Tibial artery (tissue), 4 donors: ENCODE measurements at regions not wholly inside any gene's neighbourhood (a gene's known extent, or its start where the extent isn't known, plus 50 kb on each side); places are given as distances from the start of the nearest gene placed in this dataset.

Experiments
- DNase-seq, 2 donors: peaks; one replicate each; pipeline ENCODE4 v3.0.0-alpha.2; 2019
- H3K27ac ChIP-seq, 2 donors: fragments of 200-600 bp; sonication (generic) in 1 of 2; 1 replicate in 1 of 2; 2 replicates in 1 of 2; pipeline ENCODE4 v1.5.1; 2018 to 2019; ENCODE audit warnings: mild to moderate bottlenecking in 1 of 2
- H3K27me3 ChIP-seq, 2 donors: fragments of 200-600 bp; sonication (generic) in 1 of 2; one replicate each; pipeline versions ENCODE4 v1.5.1 to v1.6.0; 2016 to 2019
- H3K36me3 ChIP-seq, 3 donors: fragments of 200-600 bp; sonication (generic) in 2 of 3; one replicate each; pipeline ENCODE4 v1.5.1; 2016 to 2019; ENCODE audit warnings: mild to moderate bottlenecking in 2 of 3
- H3K4me1 ChIP-seq, 4 donors: fragments of 200-600 bp; sonication (generic) in 2 of 4; 1 replicate in 3 of 4; 2 replicates in 1 of 4; pipeline ENCODE4 v1.5.1; 2016 to 2019
- H3K4me3 ChIP-seq, 2 donors: fragments of 200-600 bp; sonication (generic) in 1 of 2; 1 replicate in 1 of 2; 2 replicates in 1 of 2; pipeline ENCODE4 v1.5.1; 2018 to 2019; ENCODE audit warnings: mild to moderate bottlenecking in 2 of 2
- H3K9me3 ChIP-seq, 3 donors: fragments of 200-600 bp; sonication (generic) in 1 of 3; one replicate each; pipeline ENCODE4 v1.5.1; 2016 to 2019
- CTCF ChIP-seq, 2 experiments: fragments of 200-600 bp in 1 of 2; fragments of 450-650 bp in 1 of 2; IDR thresholded peaks; one replicate each; pipeline ENCODE4 v1.5.1; 2017 to 2019; ENCODE audit warnings: antibody characterized with exemption in 2 of 2, mild to moderate bottlenecking in 1 of 2, moderate library complexity in 1 of 2
- intact Hi-C: fragments of 100-400 bp; cut with DNase I; formaldehyde crosslinking; loops from one replicate; pipeline ENCODE4 v1.15.0; 2023; ENCODE audit warnings: low total_unique reads

- Histone ChIP-seq H3K4me3 (no peak overlapping the region), H3K9me3 (no peaks in the 10 kb centered on the region), H3K36me3 (no peaks in the 10 kb centered on the region), H3K4me1 (no peaks in the 10 kb centered on the region), H3K27me3 (no peaks in the 10 kb centered on the region), H3K27ac (no peak overlapping the region)
- intact Hi-C loops = no loop called here
- no peak for DNase-seq
- TF ChIP-seq CTCF (IDR thresholded peaks at IDR 0.05) = no peak
These were observed 94.1 kb upstream of the FAM9B start for GRCh38 chrX:9127986-9128385.

DNA sequence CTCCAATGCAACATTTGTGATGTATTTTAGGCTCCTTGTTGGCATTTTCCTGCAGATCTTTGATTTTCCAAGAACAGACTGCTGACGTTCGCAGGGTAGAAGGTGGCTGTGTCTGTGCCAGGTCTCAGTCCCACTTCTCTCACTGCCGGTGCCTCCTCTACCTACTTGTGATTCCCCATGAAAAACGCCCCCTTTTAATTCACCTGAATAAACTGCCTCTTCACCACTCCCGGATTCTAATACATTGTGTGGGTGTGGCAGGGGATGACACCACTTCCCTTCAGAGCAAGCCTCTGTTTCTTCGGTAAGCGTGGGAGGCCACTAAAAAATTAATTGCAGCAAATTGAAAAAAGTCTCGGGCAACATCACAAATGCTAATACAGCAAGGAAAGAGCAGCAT, 96.1 kb upstream of the FAM9B start:
- no peak for TF ChIP-seq CTCF (IDR thresholded peaks at IDR 0.05)
- no peaks in the 10 kb centered on the region for H3K36me3 ChIP-seq
- peaks cover 0 to 10% (median 0%) of the 10 kb centered on the region in 4 donors for H3K4me1 ChIP-seq
- intact Hi-C loops = no loop called here
- DNase-seq = no peak
- H3K9me3 ChIP-seq = no peaks in the 10 kb centered on the region
- H3K4me3 ChIP-seq = no peak overlapping the region
- no peak overlapping the region for H3K27ac ChIP-seq
- no peaks in the 10 kb centered on the region for H3K27me3 ChIP-seq

DNA sequence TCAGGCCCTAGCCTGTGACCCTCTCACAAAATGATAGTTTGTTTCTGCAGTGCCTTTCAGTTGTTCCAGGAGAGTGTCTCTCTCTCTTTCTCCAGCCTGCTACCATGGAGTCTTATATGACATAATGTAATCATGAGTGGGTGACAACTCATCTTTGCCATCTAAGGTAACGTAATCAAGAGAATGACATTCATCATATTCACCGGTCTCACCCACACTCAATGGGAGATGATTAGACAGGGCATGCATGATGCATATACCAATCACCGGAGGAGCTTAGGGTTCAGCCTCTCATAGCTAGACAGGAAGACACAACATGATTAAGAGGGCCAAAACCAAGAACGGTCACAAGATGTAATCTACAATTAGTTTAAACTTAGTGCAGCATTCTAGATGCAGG, 97.1 kb upstream of the FAM9B start:
- Histone ChIP-seq H3K4me3 (no peak overlapping the region), H3K36me3 (no peaks in the 10 kb centered on the region), H3K27ac (no peak overlapping the region), H3K27me3 (no peaks in the 10 kb centered on the region), H3K9me3 (no peaks in the 10 kb centered on the region), H3K4me1 (peaks cover 0 to 19% (median 0%) of the 10 kb centered on the region in 4 donors)
- no peak for DNase-seq
- intact Hi-C loops = no loop called here
- TF ChIP-seq CTCF (IDR thresholded peaks at IDR 0.05) = no peak

- H3K4me3 ChIP-seq = no peak overlapping the region
- H3K27me3 ChIP-seq = no peaks in the 10 kb centered on the region
- H3K4me1 ChIP-seq = peaks cover 0 to 22% (median 0%) of the 10 kb centered on the region in 4 donors
- H3K27ac ChIP-seq = no peak overlapping the region
- H3K36me3 ChIP-seq = no peaks in the 10 kb centered on the region
- no peak for DNase-seq
- H3K9me3 ChIP-seq = no peaks in the 10 kb centered on the region
- intact Hi-C loops = no loop called here
- no peak for TF ChIP-seq CTCF (IDR thresholded peaks at IDR 0.05)
These were observed 98.2 kb upstream of the FAM9B start for GRCh38 chrX:9132036-9132638.

- Histone ChIP-seq H3K4me1 (peaks cover 0 to 22% (median 0%) of the 10 kb centered on the region in 4 donors), H3K9me3 (no peaks in the 10 kb centered on the region), H3K4me3 (no peak overlapping the region), H3K27me3 (no peaks in the 10 kb centered on the region), H3K27ac (no peak overlapping the region), H3K36me3 (no peaks in the 10 kb centered on the region)
- intact Hi-C loops = no loop called here
- DNase-seq = no peak
- TF ChIP-seq CTCF (IDR thresholded peaks at IDR 0.05) = no peak
These were observed 99.5 kb upstream of the FAM9B start for GRCh38 chrX:9133426-9133825.

- H3K9me3 ChIP-seq = no peaks in the 10 kb centered on the region
- intact Hi-C loops = no loop called here
- no peaks in the 10 kb centered on the region for H3K36me3 ChIP-seq
- DNase-seq = peak in 1 of 2 donors; percentile 23
- no peak overlapping the region for H3K27ac ChIP-seq
- no peak overlapping the region for H3K4me3 ChIP-seq
- H3K4me1 ChIP-seq = peaks cover 0 to 22% (median 0%) of the 10 kb centered on the region in 4 donors
- no peak for TF ChIP-seq CTCF (IDR thresholded peaks at IDR 0.05)
- no peaks in the 10 kb centered on the region for H3K27me3 ChIP-seq
These were observed 100.4 kb upstream of the FAM9B start for GRCh38 chrX:9134366-9134765.
